ENCODE measurements at regions not wholly inside any gene's neighbourhood (a gene's known extent, or its start where the extent isn't known, plus 50 kb on each side); places are given as distances from the start of the nearest gene placed in this dataset.

DNA sequence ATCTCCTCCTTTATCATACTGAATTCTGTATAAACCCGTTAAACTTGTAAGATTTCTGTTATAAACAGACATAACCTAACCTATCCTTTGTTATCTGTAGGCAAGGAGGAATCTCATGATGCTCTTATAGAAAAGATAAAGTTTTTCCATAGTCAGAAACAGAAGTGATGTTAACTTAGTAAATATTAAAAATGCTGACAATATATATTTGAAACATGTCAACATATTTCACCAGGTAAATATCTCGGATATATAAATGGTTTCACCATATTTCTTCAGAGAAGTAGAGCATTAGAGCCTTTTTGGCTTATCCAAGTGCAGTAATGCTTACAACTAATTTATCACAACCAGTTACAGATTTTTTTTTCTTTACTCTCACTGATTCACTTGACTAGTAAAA, 625.9 kb downstream of the PDHA2 start:
- Histone ChIP-seq H3K9me3 (ENCODE audit: control insufficient read depth, low read depth, low read length) (no peaks in the 10 kb centered on the region), H4K20me1 (ENCODE audit: control insufficient read depth, extremely low read depth, insufficient read depth, low read length) (no peaks in the 10 kb centered on the region), H3K36me3 (ENCODE audit: control insufficient read depth in 2 of 2, extremely low read depth in 1 of 2, insufficient read depth in 2 of 2, low read length in 2 of 2) (no peaks in the 10 kb centered on the region), H3K9ac (ENCODE audit: control insufficient read depth, extremely low read depth, insufficient read depth, low read length) (no peak overlapping the region), H3K4me3 (ENCODE audit: control insufficient read depth in 2 of 3, extremely low read depth in 1 of 3, insufficient read depth in 2 of 3, low read depth in 1 of 3, low read length in 3 of 3) (no peak overlapping the region), H3K4me1 (ENCODE audit: control insufficient read depth, extremely low read depth, insufficient read depth, low read length) (no peaks in the 10 kb centered on the region), H3K9me1 (ENCODE audit: control insufficient read depth, extremely low read depth, insufficient read depth, low read length) (no peaks in the 10 kb centered on the region), H3K27me3 (ENCODE audit: control insufficient read depth, extremely low read depth, insufficient read depth, low read length) (no peaks in the 10 kb centered on the region), H3K4me2 (ENCODE audit: control insufficient read depth, extremely low read depth, insufficient read depth, low read depth, low read length) (no peak overlapping the region), H3K27ac (ENCODE audit: control insufficient read depth, insufficient read depth, low read length) (no peak overlapping the region), H2AFZ (ENCODE audit: control insufficient read depth, low read length) (no peak overlapping the region), H3K79me2 (ENCODE audit: control insufficient read depth, insufficient read depth, low read length) (no peaks in the 10 kb centered on the region)
- dilution Hi-C loops (cut with MboI; ENCODE audit: extremely low pct_ligation_motif_present, low sequenced_read_pairs), result no loop called here
- no peak for DNase-seq (ENCODE audit: low read depth, low spot score)
- no peak for TF ChIP-seq EZH2 (IDR thresholded peaks at IDR 0.05; ENCODE audit: low read length)
- TF ChIP-seq, protein P1, sequence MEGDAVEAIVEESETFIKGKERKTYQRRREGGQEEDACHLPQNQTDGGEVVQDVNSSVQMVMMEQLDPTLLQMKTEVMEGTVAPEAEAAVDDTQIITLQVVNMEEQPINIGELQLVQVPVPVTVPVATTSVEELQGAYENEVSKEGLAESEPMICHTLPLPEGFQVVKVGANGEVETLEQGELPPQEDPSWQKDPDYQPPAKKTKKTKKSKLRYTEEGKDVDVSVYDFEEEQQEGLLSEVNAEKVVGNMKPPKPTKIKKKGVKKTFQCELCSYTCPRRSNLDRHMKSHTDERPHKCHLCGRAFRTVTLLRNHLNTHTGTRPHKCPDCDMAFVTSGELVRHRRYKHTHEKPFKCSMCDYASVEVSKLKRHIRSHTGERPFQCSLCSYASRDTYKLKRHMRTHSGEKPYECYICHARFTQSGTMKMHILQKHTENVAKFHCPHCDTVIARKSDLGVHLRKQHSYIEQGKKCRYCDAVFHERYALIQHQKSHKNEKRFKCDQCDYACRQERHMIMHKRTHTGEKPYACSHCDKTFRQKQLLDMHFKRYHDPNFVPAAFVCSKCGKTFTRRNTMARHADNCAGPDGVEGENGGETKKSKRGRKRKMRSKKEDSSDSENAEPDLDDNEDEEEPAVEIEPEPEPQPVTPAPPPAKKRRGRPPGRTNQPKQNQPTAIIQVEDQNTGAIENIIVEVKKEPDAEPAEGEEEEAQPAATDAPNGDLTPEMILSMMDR (optimal IDR thresholded peaks at IDR 0.05 in 1 of 3, IDR thresholded peaks at IDR 0.05 in 1 of 3, conservative IDR thresholded peaks at IDR 0.05 in 1 of 3; ENCODE audit: extremely low read depth in 1 of 3, insufficient read depth in 2 of 3, low read length in 3 of 3), result no peak
- no peak for FAIRE-seq

DNA sequence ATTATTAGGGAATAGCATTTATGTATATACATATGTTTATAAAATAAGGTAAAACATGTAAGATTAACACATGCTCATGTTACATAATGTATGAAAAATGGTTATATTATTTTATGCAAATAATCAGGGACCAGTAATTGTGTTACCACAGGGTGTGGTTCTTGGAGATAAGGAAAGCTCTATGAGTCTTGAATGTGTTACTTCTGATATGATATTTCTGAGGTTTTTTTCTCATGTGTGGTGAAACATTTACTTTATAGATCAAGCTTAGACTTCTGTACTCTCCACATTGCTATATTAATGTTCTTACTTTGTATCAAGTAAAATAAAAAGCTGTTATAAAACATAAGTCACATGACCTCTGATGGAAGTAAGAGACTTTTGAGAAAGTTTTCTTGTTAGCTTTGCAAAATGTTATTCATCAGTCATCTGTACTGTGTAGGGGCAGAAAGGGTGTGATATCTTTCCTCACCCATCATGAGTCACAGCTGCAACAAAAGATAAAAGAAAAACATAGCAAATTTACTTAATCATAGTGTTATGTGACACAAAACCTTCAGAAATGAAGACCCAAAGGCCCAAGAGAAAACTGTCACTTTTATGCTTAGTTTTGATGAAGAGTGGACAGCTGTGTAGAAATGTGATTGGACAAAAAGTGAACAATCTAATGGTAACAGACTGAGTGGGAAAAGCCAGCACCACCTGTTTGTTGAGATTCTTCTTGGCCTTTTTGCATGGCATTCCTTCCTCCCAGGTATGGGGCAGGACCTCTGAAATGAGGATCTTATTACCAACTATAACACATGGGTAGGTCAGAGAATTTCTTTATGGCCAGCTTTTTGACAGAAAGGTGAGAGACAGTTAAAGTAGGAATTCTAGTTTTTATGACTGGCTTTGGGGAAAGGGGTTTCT, 632.3 kb downstream of the PDHA2 start:
- Histone ChIP-seq H2AFZ (ENCODE audit: control insufficient read depth, low read length) (no peak overlapping the region), H3K4me1 (ENCODE audit: control insufficient read depth, extremely low read depth, insufficient read depth, low read length) (no peaks in the 10 kb centered on the region), H3K36me3 (ENCODE audit: control insufficient read depth in 2 of 2, extremely low read depth in 1 of 2, insufficient read depth in 2 of 2, low read length in 2 of 2) (no peaks in the 10 kb centered on the region), H3K9me1 (ENCODE audit: control insufficient read depth, extremely low read depth, insufficient read depth, low read length) (no peaks in the 10 kb centered on the region), H3K9me3 (ENCODE audit: control insufficient read depth, low read depth, low read length) (no peaks in the 10 kb centered on the region), H3K79me2 (ENCODE audit: control insufficient read depth, insufficient read depth, low read length) (no peaks in the 10 kb centered on the region), H3K27ac (ENCODE audit: control insufficient read depth, insufficient read depth, low read length) (no peak overlapping the region), H4K20me1 (ENCODE audit: control insufficient read depth, extremely low read depth, insufficient read depth, low read length) (no peaks in the 10 kb centered on the region), H3K9ac (ENCODE audit: control insufficient read depth, extremely low read depth, insufficient read depth, low read length) (no peak overlapping the region), H3K4me2 (ENCODE audit: control insufficient read depth, extremely low read depth, insufficient read depth, low read depth, low read length) (no peak overlapping the region), H3K27me3 (ENCODE audit: control insufficient read depth, extremely low read depth, insufficient read depth, low read length) (no peaks in the 10 kb centered on the region), H3K4me3 (ENCODE audit: control insufficient read depth in 2 of 3, extremely low read depth in 1 of 3, insufficient read depth in 2 of 3, low read depth in 1 of 3, low read length in 3 of 3) (no peak overlapping the region)
- DNase-seq (ENCODE audit: low read depth, low spot score) (no peak), FAIRE-seq (no peak)
- dilution Hi-C loops (cut with MboI; ENCODE audit: extremely low pct_ligation_motif_present, low sequenced_read_pairs), result no loop called here
- no peak for TF ChIP-seq EZH2 (IDR thresholded peaks at IDR 0.05; ENCODE audit: low read length)
- TF ChIP-seq, protein P1 (optimal IDR thresholded peaks at IDR 0.05 in 1 of 3, IDR thresholded peaks at IDR 0.05 in 1 of 3, conservative IDR thresholded peaks at IDR 0.05 in 1 of 3; ENCODE audit: extremely low read depth in 1 of 3, insufficient read depth in 2 of 3, low read length in 3 of 3), result no peak

Measured in keratinocyte (primary cell).